ENCODE measurements at regions not wholly inside any gene's neighbourhood (a gene's known extent, or its start where the extent isn't known, plus 50 kb on each side); places are given as distances from the start of the nearest gene placed in this dataset.

DNA sequence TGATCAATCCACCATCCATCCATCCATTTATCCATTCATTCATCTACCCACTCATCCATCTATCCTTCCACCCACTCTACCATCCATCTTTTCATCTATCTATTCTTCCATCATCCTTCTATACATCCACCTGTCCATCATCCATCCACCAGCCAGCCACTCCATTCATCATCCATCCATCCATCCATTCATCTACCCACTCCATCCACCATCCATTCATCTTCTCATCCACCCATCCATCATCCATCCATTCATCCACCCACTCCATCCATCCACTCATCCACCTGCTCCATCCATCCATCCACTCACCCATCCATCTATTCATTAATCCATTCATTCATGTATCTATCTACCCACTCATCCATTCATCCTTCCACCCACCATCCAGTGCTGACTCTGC lies 127.9 kb upstream of the TMPRSS2 start:
- H3K4me3 Mint-ChIP-seq, result no peak overlapping the region
- peaks cover 20% of the 10 kb centered on the region for H3K4me1 Mint-ChIP-seq
- TF ChIP-seq CTCF (IDR thresholded peaks at IDR 0.05), result no peak
- H3K36me3 Mint-ChIP-seq (ENCODE audit: low read depth), result no peaks in the 10 kb centered on the region
- no peak for DNase-seq
- no peak overlapping the region for H3K27ac Mint-ChIP-seq
- H3K27me3 Mint-ChIP-seq (ENCODE audit: low read depth, poor library complexity), result peaks cover 14% of the 10 kb centered on the region
- H3K9me3 Mint-ChIP-seq, result peaks cover 8% of the 10 kb centered on the region

GRCh38 chr21:41634858-41635257 lies 126.9 kb upstream of the TMPRSS2 start:
- H3K36me3 Mint-ChIP-seq (ENCODE audit: low read depth), result no peaks in the 10 kb centered on the region
- no peak for DNase-seq
- H3K4me3 Mint-ChIP-seq, result no peak overlapping the region
- H3K4me1 Mint-ChIP-seq, result peaks cover 12% of the 10 kb centered on the region
- peaks cover 14% of the 10 kb centered on the region for H3K9me3 Mint-ChIP-seq
- no peak for TF ChIP-seq CTCF (IDR thresholded peaks at IDR 0.05)
- peaks cover 14% of the 10 kb centered on the region for H3K27me3 Mint-ChIP-seq (ENCODE audit: low read depth, poor library complexity)
- no peak overlapping the region for H3K27ac Mint-ChIP-seq

GRCh38 chr21:41634211-41634694 lies 126.3 kb upstream of the TMPRSS2 start:
- no peak for DNase-seq
- H3K27ac Mint-ChIP-seq, result no peak overlapping the region
- peaks cover 14% of the 10 kb centered on the region for H3K27me3 Mint-ChIP-seq (ENCODE audit: low read depth, poor library complexity)
- H3K4me1 Mint-ChIP-seq, result peaks cover 8% of the 10 kb centered on the region
- no peak for TF ChIP-seq CTCF (IDR thresholded peaks at IDR 0.05)
- no peak overlapping the region for H3K4me3 Mint-ChIP-seq
- peaks cover 19% of the 10 kb centered on the region for H3K9me3 Mint-ChIP-seq
- H3K36me3 Mint-ChIP-seq (ENCODE audit: low read depth), result no peaks in the 10 kb centered on the region

DNA sequence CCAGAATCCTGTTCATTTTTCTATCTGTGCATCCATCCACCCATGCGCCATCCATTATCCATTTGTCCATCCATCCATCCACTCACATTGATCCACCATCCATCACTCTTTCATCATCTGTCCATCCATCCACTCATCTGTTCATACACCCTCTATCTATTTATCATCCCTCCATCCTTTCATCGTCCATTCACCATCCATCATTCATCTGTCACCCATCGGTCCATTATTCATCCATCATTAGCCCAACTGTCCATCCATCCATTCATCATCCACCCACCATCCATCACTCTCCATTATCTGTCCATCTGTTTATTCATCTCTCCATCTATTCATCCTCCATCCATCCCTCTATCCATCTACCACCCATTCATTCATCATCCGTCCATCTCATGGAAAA lies 125.7 kb upstream of the TMPRSS2 start:
- DNase-seq, result no peak
- no peak for TF ChIP-seq CTCF (IDR thresholded peaks at IDR 0.05)
- H3K27ac Mint-ChIP-seq, result no peak overlapping the region
- peaks cover 14% of the 10 kb centered on the region for H3K27me3 Mint-ChIP-seq (ENCODE audit: low read depth, poor library complexity)
- H3K4me1 Mint-ChIP-seq, result peaks cover 8% of the 10 kb centered on the region
- H3K9me3 Mint-ChIP-seq, result peaks cover 26% of the 10 kb centered on the region
- H3K36me3 Mint-ChIP-seq (ENCODE audit: low read depth), result no peaks in the 10 kb centered on the region
- no peak overlapping the region for H3K4me3 Mint-ChIP-seq

- Mint-ChIP-seq H3K27me3 (ENCODE audit: low read depth, poor library complexity) (peaks cover 17% of the 10 kb centered on the region), H3K27ac (no peak overlapping the region), H3K4me1 (peaks cover 8% of the 10 kb centered on the region), H3K9me3 (peaks cover 26% of the 10 kb centered on the region), H3K4me3 (no peak overlapping the region), H3K36me3 (ENCODE audit: low read depth) (no peaks in the 10 kb centered on the region)
- no peak for TF ChIP-seq CTCF (IDR thresholded peaks at IDR 0.05)
- no peak for DNase-seq
These were observed 125.0 kb upstream of the TMPRSS2 start for GRCh38 chr21:41632748-41633475.
